HG02763 (cell line): ENCODE measurements at regions not wholly inside any gene's neighbourhood (a gene's known extent, or its start where the extent isn't known, plus 50 kb on each side); places are given as distances from the start of the nearest gene placed in this dataset.
"Not testable (repeated sequence)": the region's sequence is repeated elsewhere in the genome, so short reads cannot be mapped to it uniquely, and the experiment has no call there.

Experiments used
- ATAC-seq: cut with Tn5 transposase; IDR thresholded peaks from one replicate; pipeline ENCODE4 v1.9.1; 2021; ENCODE audit warnings: mild to moderate bottlenecking, moderate library complexity; ENCODE audit not compliant: unreplicated experiment

GRCh38 chr16:21514474-21514840, 84.9 kb upstream of the METTL9 start:
- ATAC-seq, result not testable (repeated sequence)

GRCh38 chr16:21516705-21517040, 82.7 kb upstream of the METTL9 start:
- not testable (repeated sequence) for ATAC-seq

GRCh38 chr16:21517263-21517662, 82.1 kb upstream of the METTL9 start:
- not testable (repeated sequence) for ATAC-seq

- ATAC-seq, result not testable (repeated sequence)
These were observed 79.8 kb upstream of the METTL9 start for GRCh38 chr16:21519361-21520133.

GRCh38 chr16:21520134-21521047, 79.0 kb upstream of the METTL9 start:
- peak; percentile 60 for ATAC-seq

GRCh38 chr16:21521048-21521389, 78.4 kb upstream of the METTL9 start:
- not testable (repeated sequence) for ATAC-seq

- not testable (repeated sequence) for ATAC-seq
These were observed 77.8 kb upstream of the METTL9 start for GRCh38 chr16:21521390-21522143.

GRCh38 chr16:21522846-21523245, 76.5 kb upstream of the METTL9 start:
- ATAC-seq, result not testable (repeated sequence)

GRCh38 chr16:21523411-21524067, 75.8 kb upstream of the METTL9 start:
- ATAC-seq, result no peak

- ATAC-seq, result no peak
These were observed 75.2 kb upstream of the METTL9 start for GRCh38 chr16:21524068-21524751.

- ATAC-seq, result not testable (repeated sequence)
These were observed 74.7 kb upstream of the METTL9 start for GRCh38 chr16:21524752-21525028.

GRCh38 chr16:21525029-21525895, 74.1 kb upstream of the METTL9 start:
- not testable (repeated sequence) for ATAC-seq

- ATAC-seq, result not testable (repeated sequence)
These were observed 73.1 kb upstream of the METTL9 start for GRCh38 chr16:21525956-21526922.

GRCh38 chr16:21526923-21527807, 72.2 kb upstream of the METTL9 start:
- no peak for ATAC-seq

- not testable (repeated sequence) for ATAC-seq
These were observed 70.2 kb upstream of the METTL9 start for GRCh38 chr16:21529060-21529658.

GRCh38 chr16:21530729-21531383, 68.5 kb upstream of the METTL9 start:
- not testable (repeated sequence) for ATAC-seq
